ENCODE measurements at regions not wholly inside any gene's neighbourhood (a gene's known extent, or its start where the extent isn't known, plus 50 kb on each side); places are given as distances from the start of the nearest gene placed in this dataset.

DNA sequence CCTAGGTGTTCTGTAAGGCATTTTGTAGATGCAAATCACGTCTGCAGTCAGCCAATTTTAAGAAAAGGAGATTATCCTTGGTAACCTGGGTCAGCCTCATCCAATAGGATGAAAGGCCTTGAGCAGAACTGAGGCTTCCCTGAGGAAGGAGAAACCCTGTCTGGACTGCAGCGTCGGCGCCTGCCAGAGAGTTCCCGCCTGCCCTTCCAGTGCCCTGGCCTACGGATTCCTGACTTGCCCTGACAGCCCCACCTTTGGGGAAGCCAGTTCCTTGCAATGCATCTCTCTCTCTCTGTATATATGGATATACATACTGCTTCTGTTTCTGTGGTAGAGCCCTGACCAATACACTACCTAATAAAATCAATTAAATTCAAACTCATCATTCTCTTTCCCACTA is 66.2 kb upstream of the RUFY1 start:
- no peak overlapping the region for H3K4me2 ChIP-seq (ENCODE audit: insufficient read depth, low read length)
- intact Hi-C loops (cut with micrococcal nuclease) = no loop called here
- H2AFZ ChIP-seq (ENCODE audit: low read depth, low read length) = no peak overlapping the region
- POLR2A ChIA-PET = interaction anchor here (0.7 kb wide), 1 partner anchor 58 kb away, joined by 3 read pairs; no protein-coding TSS in a partner anchor
- in situ Hi-C loops (cut with MboI) = no loop called here
- H3K4me3 ChIP-seq = no peak overlapping the region
- CTCF ChIA-PET (ENCODE audit: low intra/inter-chr PET ratio) = no interaction called here
- DNase-seq (ENCODE audit: extremely low read depth in 1 of 4, low spot score in 3 of 4) = no peak
- no peak for ATAC-seq
- no peaks in the 10 kb centered on the region for H3K36me3 ChIP-seq (ENCODE audit: control insufficient read depth, insufficient read depth, low read length)
- no peak overlapping the region for H3K9ac ChIP-seq (ENCODE audit: insufficient read depth in 1 of 2, low read depth in 2 of 2, low read length in 2 of 2)
- H4K20me1 ChIP-seq (replicated peaks; ENCODE audit: control insufficient read depth, insufficient read depth, low read length) = no peaks in the 10 kb centered on the region
- H3K9me1 ChIP-seq (ENCODE audit: control insufficient read depth, insufficient read depth, low read length) = no peaks in the 10 kb centered on the region
- H3K4me1 ChIP-seq (replicated peaks in 1 of 2; ENCODE audit: control insufficient read depth in 2 of 2, insufficient read depth in 2 of 2, low read length in 2 of 2) = no peaks in the 10 kb centered on the region
- TF ChIP-seq HDAC8 (tag; IDR thresholded peaks at IDR 0.05) (no peak), CSDE1 (IDR thresholded peaks at IDR 0.05) (no peak), ZNF778 (CRISPR knock-in tag; IDR thresholded peaks at IDR 0.05) (no peak), ZNF23 (CRISPR knock-in tag; IDR thresholded peaks at IDR 0.05) (no peak), MYNN (IDR thresholded peaks at IDR 0.05) (no peak), MYNN (CRISPR knock-in tag; IDR thresholded peaks at IDR 0.05) (no peak), DNMT1 (IDR thresholded peaks at IDR 0.05) (no peak), ZNF551 (CRISPR knock-in tag; IDR thresholded peaks at IDR 0.05) (no peak), BRF1 (IDR thresholded peaks at IDR 0.05; ENCODE audit: borderline replicate concordance, extremely low read depth, insufficient read length) (no peak), MTF1 (CRISPR knock-in tag; IDR thresholded peaks at IDR 0.05; ENCODE audit: borderline replicate concordance) (no peak), ZNF174 (CRISPR knock-in tag; IDR thresholded peaks at IDR 0.05) (no peak), ETV5 (CRISPR knock-in tag; IDR thresholded peaks at IDR 0.05; ENCODE audit: low read depth) (no peak)
- TF ChIP-seq, protein P1, sequence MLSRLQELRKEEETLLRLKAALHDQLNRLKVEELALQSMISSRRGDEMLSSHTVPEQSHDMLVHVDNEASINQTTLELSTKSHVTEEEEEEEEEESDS (CRISPR knock-in tag; IDR thresholded peaks at IDR 0.05) = no peak
- H3K27me3 ChIP-seq (ENCODE audit: control insufficient read depth in 2 of 2, insufficient read depth in 2 of 2, low read length in 2 of 2) = peaks cover 32 to 50% of the 10 kb centered on the region in 2 experiments; a peak in 4 of 5 replicates
- H3K79me2 ChIP-seq (ENCODE audit: control insufficient read depth, insufficient read depth, low read length) = no peaks in the 10 kb centered on the region
- H3K27ac ChIP-seq (ENCODE audit: extremely low read depth, low read depth, low read length) = no peak overlapping the region
- no TSS peak for BruUV-seq (replicated peaks)
- no peaks in the 10 kb centered on the region for H3K9me3 ChIP-seq (replicated peaks; ENCODE audit: control insufficient read depth, insufficient read depth, low read depth, low read length)
- peak; percentile 26 for FAIRE-seq
- WGBS (ENCODE audit: insufficient coverage, low coverage, missing lambda C conversion rate) = 0% methylated on average over 6 of the region's 6 CpGs

Measured in K562 (cell line).